WTC11 (cell line): ENCODE measurements at regions not wholly inside any gene's neighbourhood (a gene's known extent, or its start where the extent isn't known, plus 50 kb on each side); places are given as distances from the start of the nearest gene placed in this dataset.

Experiments
- ATAC-seq: fragments of 200-7000 bp; cut with Tn5 transposase; 2 replicates; pipeline ENCODE4 v1.10.0; 2021; ENCODE audit warnings: mild to moderate bottlenecking, moderate library complexity
- CTCF ChIA-PET: fragments of 300-600 bp; sonication (Branson Sonifier 250); formaldehyde crosslinking; loops from one replicate; lab custom pipeline; 2021; ENCODE audit warnings: antibody characterized with exemption; lab: Charles Lee
- POLR2A ChIA-PET: fragments of 350-600 bp; sonication (Branson Sonifier 250); formaldehyde crosslinking; loops from one replicate; lab custom pipeline; 2021; ENCODE audit warnings: antibody characterized with exemption; lab: Charles Lee
- DNase-seq: peaks from one replicate; pipeline ENCODE4 v3.0.0; 2021; ENCODE audit warnings: low spot score
- H3K27ac Mint-ChIP-seq: 2 replicates; pipeline ENCODE4 v1.8.0; 2021; ENCODE audit warnings: mixed read lengths
- H3K27me3 Mint-ChIP-seq: 2 replicates; pipeline ENCODE4 v1.8.0; 2021; ENCODE audit warnings: low read depth, mild to moderate bottlenecking, moderate library complexity, mixed read lengths
- H3K36me3 Mint-ChIP-seq: 2 replicates; pipeline ENCODE4 v1.8.0; 2021; ENCODE audit warnings: mixed read lengths
- H3K4me1 Mint-ChIP-seq: 2 replicates; pipeline ENCODE4 v1.8.0; 2022; ENCODE audit warnings: mixed read lengths
- H3K4me3 Mint-ChIP-seq: 2 replicates; pipeline ENCODE4 v1.8.0; 2021; ENCODE audit warnings: mild to moderate bottlenecking, moderate library complexity, mixed read lengths
- H3K9me3 Mint-ChIP-seq: 2 replicates; pipeline ENCODE4 v1.8.0; 2021; ENCODE audit warnings: mixed read lengths
- ARID4B ChIP-seq: sonication (generic); formaldehyde crosslinking; IDR thresholded peaks from 2 replicates; pipeline ENCODE4 v1.8.0; 2023; ENCODE audit warnings: missing genetic modification reagents, mild to moderate bottlenecking, borderline replicate concordance
- ATF1 ChIP-seq: sonication (generic); formaldehyde crosslinking; IDR thresholded peaks from 2 replicates; pipeline ENCODE4 v1.8.1; 2023; ENCODE audit warnings: mild to moderate bottlenecking, moderate library complexity, missing genetic modification reagents
- CBFB ChIP-seq: sonication (generic); formaldehyde crosslinking; IDR thresholded peaks from 2 replicates; pipeline ENCODE4 v1.8.1; 2022; ENCODE audit warnings: mild to moderate bottlenecking, low read depth, missing genetic modification reagents
- CREB1 ChIP-seq: sonication (generic); formaldehyde crosslinking; IDR thresholded peaks from 2 replicates; pipeline ENCODE4 v1.8.0; 2023; ENCODE audit warnings: mild to moderate bottlenecking, missing genetic modification reagents
- ETV6 ChIP-seq: sonication (generic); formaldehyde crosslinking; IDR thresholded peaks from 2 replicates; pipeline ENCODE4 v1.8.1; 2022; ENCODE audit warnings: mild to moderate bottlenecking, missing genetic modification reagents
- FOXP1 ChIP-seq: sonication (generic); formaldehyde crosslinking; IDR thresholded peaks from 2 replicates; pipeline ENCODE4 v1.8.0; 2022; ENCODE audit warnings: missing genetic modification reagents, mild to moderate bottlenecking, moderate library complexity, borderline replicate concordance
- GRHL2 ChIP-seq: fragments of 250-450 bp; sonication (Bioruptor Pico); IDR thresholded peaks from 2 replicates; pipeline ENCODE4 v1.8.0; 2022; ENCODE audit warnings: mild to moderate bottlenecking, moderate library complexity; ENCODE audit not compliant: insufficient replicate concordance, severe bottlenecking
- GTF2I ChIP-seq: fragments of 250-450 bp; sonication (Bioruptor Pico); conservative IDR thresholded peaks from 2 replicates; pipeline ENCODE4 v1.4.0; 2021; ENCODE audit warnings: mild to moderate bottlenecking
- JUN ChIP-seq: sonication (generic); formaldehyde crosslinking; IDR thresholded peaks from 2 replicates; pipeline ENCODE4 v1.8.0; 2023; ENCODE audit warnings: mild to moderate bottlenecking, missing genetic modification reagents
- KAT7 ChIP-seq: sonication (generic); formaldehyde crosslinking; IDR thresholded peaks from 2 replicates; pipeline ENCODE4 v1.8.1; 2023; ENCODE audit warnings: missing genetic modification reagents, mild to moderate bottlenecking, borderline replicate concordance
- NFE2L1 ChIP-seq: sonication (generic); formaldehyde crosslinking; IDR thresholded peaks from 2 replicates; pipeline ENCODE4 v1.8.1; 2023; ENCODE audit warnings: missing genetic modification reagents
- PRRX2 ChIP-seq: fragments of 250-450 bp; sonication (Bioruptor Pico); IDR thresholded peaks from 2 replicates; pipeline ENCODE4 v1.8.0; 2021; ENCODE audit warnings: mild to moderate bottlenecking
- SMAD3 ChIP-seq: sonication (generic); formaldehyde crosslinking; IDR thresholded peaks from 2 replicates; pipeline ENCODE4 v1.8.0; 2022; ENCODE audit warnings: missing genetic modification reagents, mild to moderate bottlenecking, borderline replicate concordance
- TEAD4 ChIP-seq: sonication (generic); formaldehyde crosslinking; IDR thresholded peaks from 2 replicates; pipeline ENCODE4 v1.8.0; 2022; ENCODE audit warnings: mild to moderate bottlenecking, missing genetic modification reagents
- TP53 ChIP-seq: sonication (generic); formaldehyde crosslinking; IDR thresholded peaks from 2 replicates; pipeline ENCODE4 v1.8.1; 2023; ENCODE audit warnings: mild to moderate bottlenecking, missing genetic modification reagents
- ZNF281 ChIP-seq: sonication (generic); formaldehyde crosslinking; IDR thresholded peaks from 2 replicates; pipeline ENCODE4 v1.8.0; 2023; ENCODE audit warnings: mild to moderate bottlenecking, missing genetic modification reagents
- ZNF512 ChIP-seq: sonication (generic); formaldehyde crosslinking; IDR thresholded peaks from 2 replicates; pipeline ENCODE4 v1.8.1; 2022; ENCODE audit warnings: missing genetic modification reagents, borderline replicate concordance
- TF ChIP-seq, protein P1 (sequence below): sonication (generic); formaldehyde crosslinking; IDR thresholded peaks from 2 replicates; pipeline ENCODE4 v1.8.1; 2023; ENCODE audit warnings: mild to moderate bottlenecking, missing genetic modification reagents
- TF ChIP-seq, protein P2 (sequence below): fragments of 250-450 bp; sonication (Bioruptor Pico); IDR thresholded peaks from 2 replicates; pipeline ENCODE4 v1.9.0; 2021; ENCODE audit warnings: mild to moderate bottlenecking
- TF ChIP-seq, protein P3 (sequence below): sonication (generic); formaldehyde crosslinking; IDR thresholded peaks from 2 replicates; pipeline ENCODE4 v1.8.1; 2022; ENCODE audit warnings: low read depth, missing genetic modification reagents, borderline replicate concordance

- no peaks in the 10 kb centered on the region for H3K36me3 Mint-ChIP-seq
- no peak overlapping the region for H3K27ac Mint-ChIP-seq
- CTCF ChIA-PET = no interaction called here
- no peak for TF ChIP-seq ATF1 (CRISPR knock-in tag)
- no peak for TF ChIP-seq CREB1 (CRISPR knock-in tag)
- no peak for TF ChIP-seq NFE2L1 (CRISPR knock-in tag)
- TF ChIP-seq ZNF512 (CRISPR knock-in tag) = no peak
- TF ChIP-seq FOXP1 (CRISPR knock-in tag) = no peak
- TF ChIP-seq KAT7 (CRISPR knock-in tag) = no peak
- TF ChIP-seq, protein P1, sequence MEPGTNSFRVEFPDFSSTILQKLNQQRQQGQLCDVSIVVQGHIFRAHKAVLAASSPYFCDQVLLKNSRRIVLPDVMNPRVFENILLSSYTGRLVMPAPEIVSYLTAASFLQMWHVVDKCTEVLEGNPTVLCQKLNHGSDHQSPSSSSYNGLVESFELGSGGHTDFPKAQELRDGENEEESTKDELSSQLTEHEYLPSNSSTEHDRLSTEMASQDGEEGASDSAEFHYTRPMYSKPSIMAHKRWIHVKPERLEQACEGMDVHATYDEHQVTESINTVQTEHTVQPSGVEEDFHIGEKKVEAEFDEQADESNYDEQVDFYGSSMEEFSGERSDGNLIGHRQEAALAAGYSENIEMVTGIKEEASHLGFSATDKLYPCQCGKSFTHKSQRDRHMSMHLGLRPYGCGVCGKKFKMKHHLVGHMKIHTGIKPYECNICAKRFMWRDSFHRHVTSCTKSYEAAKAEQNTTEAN = no peak
- TF ChIP-seq GTF2I (CRISPR knock-in tag) = no peak
- no peak for TF ChIP-seq TEAD4 (CRISPR knock-in tag)
- no peak for TF ChIP-seq ZNF281 (CRISPR knock-in tag)
- TF ChIP-seq, protein P2, sequence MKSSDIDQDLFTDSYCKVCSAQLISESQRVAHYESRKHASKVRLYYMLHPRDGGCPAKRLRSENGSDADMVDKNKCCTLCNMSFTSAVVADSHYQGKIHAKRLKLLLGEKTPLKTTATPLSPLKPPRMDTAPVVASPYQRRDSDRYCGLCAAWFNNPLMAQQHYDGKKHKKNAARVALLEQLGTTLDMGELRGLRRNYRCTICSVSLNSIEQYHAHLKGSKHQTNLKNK (CRISPR knock-in tag) = no peak
- TF ChIP-seq SMAD3 (CRISPR knock-in tag) = no peak
- no peak for TF ChIP-seq ARID4B
- TF ChIP-seq JUN = no peak
- TF ChIP-seq ETV6 (CRISPR knock-in tag) = no peak
- no peak for TF ChIP-seq CBFB (CRISPR knock-in tag)
- TF ChIP-seq GRHL2 (CRISPR knock-in tag) = no peak
- TF ChIP-seq, protein P3, sequence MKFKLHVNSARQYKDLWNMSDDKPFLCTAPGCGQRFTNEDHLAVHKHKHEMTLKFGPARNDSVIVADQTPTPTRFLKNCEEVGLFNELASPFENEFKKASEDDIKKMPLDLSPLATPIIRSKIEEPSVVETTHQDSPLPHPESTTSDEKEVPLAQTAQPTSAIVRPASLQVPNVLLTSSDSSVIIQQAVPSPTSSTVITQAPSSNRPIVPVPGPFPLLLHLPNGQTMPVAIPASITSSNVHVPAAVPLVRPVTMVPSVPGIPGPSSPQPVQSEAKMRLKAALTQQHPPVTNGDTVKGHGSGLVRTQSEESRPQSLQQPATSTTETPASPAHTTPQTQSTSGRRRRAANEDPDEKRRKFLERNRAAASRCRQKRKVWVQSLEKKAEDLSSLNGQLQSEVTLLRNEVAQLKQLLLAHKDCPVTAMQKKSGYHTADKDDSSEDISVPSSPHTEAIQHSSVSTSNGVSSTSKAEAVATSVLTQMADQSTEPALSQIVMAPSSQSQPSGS (CRISPR knock-in tag) = no peak
- no peak for TF ChIP-seq TP53
- no peak for TF ChIP-seq PRRX2
- H3K27me3 Mint-ChIP-seq = no peaks in the 10 kb centered on the region; the same call in 1 of the 2 replicates
- ATAC-seq (peak; percentile 86), DNase-seq (peak; percentile 18)
- peaks cover 8% of the 10 kb centered on the region for H3K4me1 Mint-ChIP-seq
- H3K9me3 Mint-ChIP-seq = peaks cover 9% of the 10 kb centered on the region
- H3K4me3 Mint-ChIP-seq = no peak overlapping the region
- POLR2A ChIA-PET = no interaction called here
Observed at GRCh38 chr10:56646329-56647111, 285.5 kb upstream of the ZWINT start.
